ENCODE measurements at regions not wholly inside any gene's neighbourhood (a gene's known extent, or its start where the extent isn't known, plus 50 kb on each side); places are given as distances from the start of the nearest gene placed in this dataset.

DNA sequence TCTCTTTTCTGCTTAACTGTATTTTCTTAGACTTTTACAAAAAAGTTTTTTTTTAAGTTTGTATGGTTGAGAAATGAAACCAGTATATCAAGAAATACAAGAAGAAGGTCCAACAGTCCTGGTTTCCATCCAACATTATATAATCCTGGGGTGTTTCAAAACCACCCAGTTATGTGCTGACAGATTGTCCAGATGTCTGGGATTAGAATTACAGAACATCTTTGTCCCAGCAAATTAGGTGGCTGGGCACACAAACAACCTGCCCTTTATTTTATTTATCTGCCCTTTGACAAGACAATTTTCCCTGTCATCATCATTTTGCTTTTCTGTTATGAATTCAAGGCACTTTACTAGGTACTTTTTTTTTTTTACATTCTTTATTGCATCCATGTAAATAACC, 622.1 kb downstream of the PLPP3 start:
- DNase-seq (ENCODE audit: low read depth in 2 of 3, low spot score in 2 of 3) = no peak

GRCh38 chr1:55955016-55955621, 624.2 kb downstream of the PLPP3 start:
- DNase-seq (ENCODE audit: low read depth in 2 of 3, low spot score in 2 of 3) = no peak

DNA sequence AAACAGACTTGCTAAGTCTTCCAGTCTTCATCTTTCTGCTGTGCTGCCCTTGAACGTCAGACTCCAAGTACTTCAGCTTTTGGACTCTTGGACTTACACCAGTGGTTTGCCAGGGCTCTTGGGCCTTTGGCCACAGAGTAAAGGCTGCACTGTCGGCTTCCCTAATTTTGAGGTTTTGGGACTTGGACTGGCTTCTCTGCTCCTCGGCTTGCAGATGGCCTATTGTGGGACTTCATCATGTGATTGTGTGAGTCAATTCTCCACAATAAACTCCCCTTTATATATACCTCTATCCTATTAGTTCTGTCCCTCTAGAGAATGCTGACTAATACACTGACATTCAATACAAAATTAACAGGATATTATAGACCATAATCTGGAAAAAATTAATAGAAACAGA, 628.1 kb downstream of the PLPP3 start:
- no peak for DNase-seq (ENCODE audit: low read depth in 2 of 3, low spot score in 2 of 3)

DNA sequence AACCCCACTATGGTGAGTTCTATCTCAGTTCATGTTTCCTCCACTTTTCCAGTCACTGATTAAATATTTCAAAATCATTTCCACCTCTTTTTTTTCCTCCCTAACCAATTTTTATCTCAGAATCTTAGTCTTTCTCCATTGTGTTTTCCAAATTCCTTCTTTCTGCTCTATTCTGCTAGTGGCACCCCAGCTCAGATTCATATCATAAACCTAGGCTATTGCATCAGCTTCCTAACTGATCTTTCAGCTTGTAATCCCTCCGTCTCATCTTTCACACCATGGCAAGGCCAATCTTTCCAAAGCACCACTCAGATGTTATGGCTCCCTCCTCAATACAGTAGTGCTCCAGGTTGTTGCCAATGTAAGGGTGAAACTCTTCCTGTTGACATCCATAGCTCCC, 631.9 kb downstream of the PLPP3 start:
- DNase-seq (ENCODE audit: low read depth in 2 of 3, low spot score in 2 of 3) = no peak

- DNase-seq (ENCODE audit: low read depth in 2 of 3, low spot score in 2 of 3) = no peak
Measured at GRCh38 chr1:55943721-55944435, 635.5 kb downstream of the PLPP3 start.

DNA sequence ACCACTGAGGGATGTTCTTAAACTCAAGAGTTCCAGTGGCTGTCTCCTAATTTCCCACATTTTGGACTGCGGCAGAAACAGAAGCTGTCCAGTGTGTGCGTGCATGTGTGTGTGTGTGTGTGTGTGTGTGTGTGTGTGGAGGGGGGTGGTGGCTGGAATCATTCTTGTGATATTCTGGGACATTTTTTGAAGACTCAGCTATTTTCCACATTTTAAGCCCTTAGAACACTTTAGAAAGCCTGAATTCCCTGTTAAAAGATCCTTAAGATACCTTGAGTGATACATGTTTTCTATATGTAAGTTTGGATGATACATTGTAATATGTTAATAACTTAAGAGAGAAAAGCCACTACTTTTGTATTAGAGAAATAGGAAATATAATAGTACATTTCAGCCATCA, 636.4 kb downstream of the PLPP3 start:
- no peak for DNase-seq (ENCODE audit: low read depth in 2 of 3, low spot score in 2 of 3)

GRCh38 chr1:55939866-55940265, 639.5 kb downstream of the PLPP3 start:
- no peak for DNase-seq (ENCODE audit: low read depth in 2 of 3, low spot score in 2 of 3)

DNA sequence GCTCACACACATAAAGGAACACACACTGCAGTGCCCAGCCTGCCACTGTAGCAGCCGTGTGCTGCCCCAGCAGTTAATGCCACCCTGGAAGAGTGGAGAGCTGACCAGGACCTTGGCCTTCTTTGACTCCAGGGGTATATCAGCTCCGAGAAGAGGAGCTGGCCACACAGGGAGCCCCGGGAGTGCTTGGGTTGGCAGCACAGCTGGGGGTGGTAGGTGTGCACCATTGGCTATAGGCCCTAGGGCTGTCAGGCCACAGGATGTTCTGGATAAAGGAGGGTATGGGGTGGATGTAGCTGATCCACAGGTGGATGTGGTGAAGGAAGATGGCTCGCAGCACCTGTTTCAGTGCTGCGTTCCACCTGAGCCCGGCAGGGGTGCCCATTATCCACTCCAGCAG, 640.5 kb downstream of the PLPP3 start:
- DNase-seq (ENCODE audit: low read depth in 2 of 3, low spot score in 2 of 3) = no peak

DNA sequence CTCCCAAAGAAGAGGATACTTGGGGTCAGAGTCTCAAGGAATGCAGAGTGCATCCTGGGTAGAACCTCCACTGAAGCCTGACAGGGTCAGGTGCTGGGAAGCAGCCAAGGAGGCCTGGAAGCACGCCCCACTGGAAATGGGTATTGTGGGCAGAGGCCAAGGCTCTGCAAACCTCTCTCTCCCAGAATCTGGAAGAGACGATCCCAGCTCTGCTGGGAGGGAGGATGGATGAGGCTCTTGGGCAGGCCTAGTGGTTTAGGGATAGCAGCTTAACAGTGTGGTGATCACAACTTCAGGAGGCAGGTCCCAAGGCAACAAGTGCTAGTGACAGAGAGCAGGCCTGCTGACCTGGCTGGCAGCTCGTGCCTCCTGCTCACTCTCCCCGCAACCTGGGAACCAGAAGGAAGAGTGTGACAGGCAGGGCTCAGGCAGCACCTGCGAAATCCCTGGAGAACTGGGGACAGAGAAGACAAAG, 641.0 kb downstream of the PLPP3 start:
- no peak for DNase-seq (ENCODE audit: low read depth in 2 of 3, low spot score in 2 of 3)

DNA sequence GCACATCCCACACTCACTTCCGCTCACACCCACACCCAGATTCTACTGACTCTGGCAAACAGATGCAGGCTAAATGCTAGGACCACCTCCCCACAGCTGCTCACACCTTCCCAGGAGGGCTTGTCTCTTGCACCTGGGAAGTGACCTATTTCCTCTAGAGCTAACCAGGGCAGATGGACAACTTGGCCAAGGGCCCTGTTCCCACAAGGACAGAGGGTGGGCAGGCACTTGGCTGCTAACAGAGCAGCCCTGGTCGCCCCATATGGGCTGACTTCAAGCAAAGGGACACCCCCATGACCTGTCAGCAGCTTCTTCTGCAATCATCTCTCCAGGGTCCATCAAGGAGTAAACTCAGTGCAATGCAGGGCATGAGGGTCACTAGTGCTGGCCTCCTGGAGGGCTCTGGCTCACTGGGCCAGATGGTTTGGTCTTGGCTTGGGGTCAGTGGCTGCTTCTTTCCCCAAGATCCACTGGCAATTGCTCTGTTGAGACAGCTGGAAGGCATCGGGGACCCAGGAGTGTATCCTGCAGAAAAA, 641.5 kb downstream of the PLPP3 start:
- no peak for DNase-seq (ENCODE audit: low read depth in 2 of 3, low spot score in 2 of 3)

- no peak for DNase-seq (ENCODE audit: low read depth in 2 of 3, low spot score in 2 of 3)
Measured at GRCh38 chr1:55935236-55935635, 644.1 kb downstream of the PLPP3 start.

DNA sequence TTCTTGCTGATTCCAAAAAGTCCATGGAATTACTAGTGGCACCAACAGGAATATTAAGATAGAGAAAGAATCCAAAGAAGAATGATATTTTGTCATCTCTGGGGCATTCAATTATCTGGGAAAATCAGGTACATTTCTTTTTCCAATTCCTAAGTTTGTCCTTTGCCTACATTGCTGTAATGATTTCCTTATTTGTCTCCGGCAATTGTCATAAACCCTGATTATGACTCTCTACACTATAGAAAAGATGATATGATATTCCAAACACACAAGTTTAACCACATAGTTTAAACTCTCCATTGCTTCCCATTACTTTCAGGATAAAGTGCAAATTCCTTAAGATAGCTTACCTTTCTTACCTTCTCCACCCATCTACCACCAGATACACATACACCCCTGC, 647.0 kb downstream of the PLPP3 start:
- no peak for DNase-seq (ENCODE audit: low read depth in 2 of 3, low spot score in 2 of 3)

- no peak for DNase-seq (ENCODE audit: low read depth in 2 of 3, low spot score in 2 of 3)
Measured at GRCh38 chr1:55931081-55931940, 648.1 kb downstream of the PLPP3 start.

- DNase-seq (ENCODE audit: low read depth in 2 of 3, low spot score in 2 of 3) = no peak
Measured at GRCh38 chr1:55929652-55930051, 649.7 kb downstream of the PLPP3 start.

DNA sequence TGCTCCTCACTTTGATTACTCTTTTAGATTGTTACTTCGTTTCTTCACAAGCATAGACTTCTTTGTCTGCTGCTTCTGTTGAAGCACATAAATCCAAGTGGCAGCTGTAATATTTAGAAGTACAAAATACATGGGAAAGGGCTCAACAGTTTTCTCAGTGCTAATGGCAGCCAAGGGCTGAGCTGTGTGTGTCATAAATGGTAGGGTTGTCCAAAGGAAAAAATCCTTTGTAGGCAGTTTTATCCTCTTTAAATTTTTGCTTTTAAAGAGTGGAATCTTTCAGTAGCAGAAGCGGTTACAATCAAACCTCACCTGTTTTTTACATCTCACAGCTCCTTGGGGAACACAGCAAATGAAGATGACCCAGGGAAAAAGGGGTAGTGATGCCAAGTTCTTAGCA, 650.8 kb downstream of the PLPP3 start:
- DNase-seq (ENCODE audit: low read depth in 2 of 3, low spot score in 2 of 3) = no peak

DNA sequence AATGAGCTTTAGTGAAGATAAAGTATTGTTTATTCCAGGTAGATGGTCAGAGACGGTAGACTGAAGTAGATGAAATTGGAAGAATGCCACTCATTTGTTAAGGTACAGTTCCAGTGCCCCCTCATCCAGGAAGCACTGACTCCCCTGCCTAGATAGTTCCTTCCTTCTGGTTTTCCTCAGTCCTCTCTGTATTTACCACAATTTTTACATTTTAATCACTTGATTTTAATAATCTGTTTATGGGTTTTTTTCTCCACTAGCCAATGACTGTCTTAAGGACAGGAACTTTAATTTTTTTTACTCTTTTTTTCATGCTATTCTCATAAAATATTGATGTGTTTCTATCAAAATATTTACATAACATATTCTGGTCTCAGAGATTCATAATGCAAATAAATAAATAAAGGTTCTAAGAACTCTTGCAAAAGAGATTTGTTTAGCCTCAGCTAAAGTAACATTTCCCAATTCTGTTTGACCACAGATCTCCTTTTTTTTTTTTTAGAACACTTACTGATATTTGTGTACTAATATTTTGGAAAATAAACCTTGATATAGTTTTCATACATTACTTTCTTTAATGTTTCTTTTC, 651.6 kb downstream of the PLPP3 start:
- DNase-seq (ENCODE audit: low read depth in 2 of 3, low spot score in 2 of 3) = no peak

- no peak for DNase-seq (ENCODE audit: low read depth in 2 of 3, low spot score in 2 of 3)
Measured at GRCh38 chr1:55926906-55927471, 652.4 kb downstream of the PLPP3 start.

GRCh38 chr1:55916907-55917306, 662.5 kb downstream of the PLPP3 start:
- DNase-seq (ENCODE audit: low read depth in 2 of 3, low spot score in 2 of 3) = no peak

DNA sequence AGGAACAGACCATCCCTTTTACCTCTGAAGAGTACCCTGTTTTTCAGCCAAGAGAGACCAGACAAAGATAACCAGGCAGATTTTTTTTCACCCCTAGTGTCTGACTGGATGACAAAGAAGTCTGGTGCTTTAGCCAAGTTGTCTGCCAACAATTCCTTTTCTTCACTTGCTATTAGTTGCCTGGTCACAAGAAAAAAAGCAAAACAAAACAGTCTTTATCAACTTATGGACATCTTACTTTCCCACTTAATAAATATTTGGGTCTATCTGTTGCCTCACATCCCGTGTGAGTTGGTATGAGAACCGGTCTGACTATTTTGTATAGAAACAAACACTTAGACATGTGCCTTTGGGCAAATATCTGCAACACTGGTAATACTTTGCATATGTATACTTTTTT, 662.9 kb downstream of the PLPP3 start:
- no peak for DNase-seq (ENCODE audit: low read depth in 2 of 3, low spot score in 2 of 3)

DNA sequence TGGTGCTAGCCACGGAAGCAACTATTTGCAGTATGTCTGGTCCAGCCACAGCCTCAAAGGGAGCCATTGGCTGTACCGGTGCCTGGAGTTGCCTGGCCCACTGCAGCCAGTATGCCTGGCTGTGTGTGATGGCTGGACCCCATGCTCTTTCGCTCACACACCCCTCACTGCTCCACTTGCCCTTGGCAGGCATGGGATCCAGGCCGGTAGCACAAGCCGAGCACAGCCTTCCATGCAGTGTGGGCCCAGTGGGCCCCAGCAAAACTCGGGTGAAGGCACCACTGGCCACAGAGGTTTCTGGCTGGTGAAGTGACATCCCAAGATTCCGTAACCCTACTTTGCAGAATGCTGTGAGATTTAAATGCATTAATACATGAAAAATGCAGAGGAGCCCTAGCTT, 665.8 kb downstream of the PLPP3 start:
- DNase-seq (ENCODE audit: low read depth in 2 of 3, low spot score in 2 of 3) = no peak

- no peak for DNase-seq (ENCODE audit: low read depth in 2 of 3, low spot score in 2 of 3)
Measured at GRCh38 chr1:55912438-55912837, 666.9 kb downstream of the PLPP3 start.
